ENCODE measurements at regions not wholly inside any gene's neighbourhood (a gene's known extent, or its start where the extent isn't known, plus 50 kb on each side); places are given as distances from the start of the nearest gene placed in this dataset.

- no CpG with 5 or more reads among the region's 3 CpGs for WGBS, 2 donors (ENCODE audit: extremely low coverage in 2 of 2, insufficient read length in 2 of 2, insufficient replicate concordance in 1 of 2)
These were observed 142.0 kb upstream of the SOX4 start for GRCh38 chr6:21451546-21452013.

GRCh38 chr6:21454262-21454661, 139.3 kb upstream of the SOX4 start:
- H2AFZ ChIP-seq (ENCODE audit: low read length): no peak overlapping the region

More at GRCh38 chr6:21451546-21452013, 142.0 kb upstream of the SOX4 start:
- Histone ChIP-seq H2BK12ac (ENCODE audit: low read length) (no peak overlapping the region), H3K18ac (ENCODE audit: low read length) (no peak overlapping the region), H2BK15ac (ENCODE audit: low read length) (no peak overlapping the region), H2AK5ac (ENCODE audit: low read depth, low read length) (no peak overlapping the region), H4K8ac (ENCODE audit: low read depth, low read length) (no peak overlapping the region), H3K4me1 (ENCODE audit: control insufficient read depth in 2 of 2, insufficient read depth in 1 of 2, low read depth in 1 of 2, low read length in 2 of 2) (peaks cover 0 to 4% of the 10 kb centered on the region in 2 donors), H2AFZ (ENCODE audit: low read length) (no peak overlapping the region), H3K14ac (ENCODE audit: low read length) (no peak overlapping the region), H4K91ac (ENCODE audit: low read depth, low read length, poor library complexity) (no peak overlapping the region), H3K36me3 (replicated peaks in 1 of 2; ENCODE audit: control insufficient read depth in 2 of 2, insufficient read depth in 2 of 2, low read length in 2 of 2) (no peaks in the 10 kb centered on the region), H3K4me3 (ENCODE audit: low read length in 2 of 2) (no peak overlapping the region), H3K4me2 (ENCODE audit: insufficient read depth, low read length, poor library complexity, severe bottlenecking) (no peak overlapping the region), H3K4ac (ENCODE audit: low read length) (no peak overlapping the region), H3K79me1 (ENCODE audit: low read depth, low read length) (no peaks in the 10 kb centered on the region), H3K27me3 (ENCODE audit: control insufficient read depth in 3 of 3, insufficient read depth in 3 of 3, low read depth in 1 of 3, low read length in 3 of 3) (no peaks in the 10 kb centered on the region), H2BK5ac (ENCODE audit: low read length) (no peak overlapping the region), H2BK120ac (ENCODE audit: low read depth, low read length) (no peak overlapping the region), H3K9me3 (replicated peaks in 1 of 2; ENCODE audit: control insufficient read depth in 2 of 2, insufficient read depth in 1 of 2, low read depth in 1 of 2, low read length in 2 of 2) (no peaks in the 10 kb centered on the region), H3K23ac (ENCODE audit: low read depth, low read length, poor library complexity) (no peak overlapping the region), H3K27ac (replicated peaks; ENCODE audit: low read length) (no peak overlapping the region), H3K9ac (ENCODE audit: low read depth, low read length, poor library complexity) (no peak overlapping the region)
- DNase-seq (ENCODE audit: low spot score): no peak

GRCh38 chr6:21455071-21455470, 138.5 kb upstream of the SOX4 start:
- Histone ChIP-seq H2BK15ac (ENCODE audit: low read length) (no peak overlapping the region), H3K27me3 (ENCODE audit: control insufficient read depth in 3 of 3, insufficient read depth in 3 of 3, low read depth in 1 of 3, low read length in 3 of 3) (no peaks in the 10 kb centered on the region), H4K8ac (ENCODE audit: low read depth, low read length) (no peak overlapping the region), H3K23ac (ENCODE audit: low read depth, low read length, poor library complexity) (no peak overlapping the region), H3K9me3 (replicated peaks in 1 of 2; ENCODE audit: control insufficient read depth in 2 of 2, insufficient read depth in 1 of 2, low read depth in 1 of 2, low read length in 2 of 2) (no peaks in the 10 kb centered on the region), H3K18ac (ENCODE audit: low read length) (no peak overlapping the region), H3K9ac (ENCODE audit: low read depth, low read length, poor library complexity) (no peak overlapping the region), H3K79me1 (ENCODE audit: low read depth, low read length) (no peaks in the 10 kb centered on the region), H4K91ac (ENCODE audit: low read depth, low read length, poor library complexity) (no peak overlapping the region), H3K4me2 (ENCODE audit: insufficient read depth, low read length, poor library complexity, severe bottlenecking) (no peak overlapping the region), H3K36me3 (replicated peaks in 1 of 2; ENCODE audit: control insufficient read depth in 2 of 2, insufficient read depth in 2 of 2, low read length in 2 of 2) (no peaks in the 10 kb centered on the region), H3K4ac (ENCODE audit: low read length) (no peak overlapping the region), H2BK12ac (ENCODE audit: low read length) (no peak overlapping the region), H3K4me3 (ENCODE audit: low read length in 2 of 2) (no peak overlapping the region), H3K4me1 (ENCODE audit: control insufficient read depth in 2 of 2, insufficient read depth in 1 of 2, low read depth in 1 of 2, low read length in 2 of 2) (peaks cover 0 to 1% of the 10 kb centered on the region in 2 donors), H3K27ac (replicated peaks; ENCODE audit: low read length) (no peak overlapping the region), H2BK5ac (ENCODE audit: low read length) (no peak overlapping the region), H2AK5ac (ENCODE audit: low read depth, low read length) (no peak overlapping the region), H3K14ac (ENCODE audit: low read length) (no peak overlapping the region), H2BK120ac (ENCODE audit: low read depth, low read length) (no peak overlapping the region), H2AFZ (ENCODE audit: low read length) (peak overlapping the region; percentile 15)
- no CpG with 5 or more reads among the region's 6 CpGs for WGBS, 2 donors (ENCODE audit: extremely low coverage in 2 of 2, insufficient read length in 2 of 2, insufficient replicate concordance in 1 of 2)
- DNase-seq (ENCODE audit: low spot score): no peak

More at GRCh38 chr6:21454262-21454661, 139.3 kb upstream of the SOX4 start:
- no CpG with 5 or more reads among the region's 2 CpGs for WGBS, 2 donors (ENCODE audit: extremely low coverage in 2 of 2, insufficient read length in 2 of 2, insufficient replicate concordance in 1 of 2)
- H3K4me2 ChIP-seq (ENCODE audit: insufficient read depth, low read length, poor library complexity, severe bottlenecking): no peak overlapping the region
- H3K23ac ChIP-seq (ENCODE audit: low read depth, low read length, poor library complexity): no peak overlapping the region
- no peaks in the 10 kb centered on the region for H3K27me3 ChIP-seq (ENCODE audit: control insufficient read depth in 3 of 3, insufficient read depth in 3 of 3, low read depth in 1 of 3, low read length in 3 of 3)
- H2BK120ac ChIP-seq (ENCODE audit: low read depth, low read length): no peak overlapping the region
- no peak overlapping the region for H4K8ac ChIP-seq (ENCODE audit: low read depth, low read length)
- no peak overlapping the region for H4K91ac ChIP-seq (ENCODE audit: low read depth, low read length, poor library complexity)
- H3K18ac ChIP-seq (ENCODE audit: low read length): no peak overlapping the region
- H3K4me1 ChIP-seq (ENCODE audit: control insufficient read depth in 2 of 2, insufficient read depth in 1 of 2, low read depth in 1 of 2, low read length in 2 of 2): peaks cover 0 to 2% of the 10 kb centered on the region in 2 donors
- H3K79me1 ChIP-seq (ENCODE audit: low read depth, low read length): no peaks in the 10 kb centered on the region
- no peak overlapping the region for H3K14ac ChIP-seq (ENCODE audit: low read length)
- H3K9ac ChIP-seq (ENCODE audit: low read depth, low read length, poor library complexity): no peak overlapping the region
- H3K9me3 ChIP-seq (replicated peaks in 1 of 2; ENCODE audit: control insufficient read depth in 2 of 2, insufficient read depth in 1 of 2, low read depth in 1 of 2, low read length in 2 of 2): no peaks in the 10 kb centered on the region
- H3K4me3 ChIP-seq (ENCODE audit: low read length in 2 of 2): no peak overlapping the region
- H2BK15ac ChIP-seq (ENCODE audit: low read length): no peak overlapping the region
- no peak overlapping the region for H2AK5ac ChIP-seq (ENCODE audit: low read depth, low read length)
- H3K36me3 ChIP-seq (replicated peaks in 1 of 2; ENCODE audit: control insufficient read depth in 2 of 2, insufficient read depth in 2 of 2, low read length in 2 of 2): no peaks in the 10 kb centered on the region
- no peak overlapping the region for H3K27ac ChIP-seq (replicated peaks; ENCODE audit: low read length)
- no peak overlapping the region for H2BK12ac ChIP-seq (ENCODE audit: low read length)
- no peak overlapping the region for H2BK5ac ChIP-seq (ENCODE audit: low read length)
- no peak for DNase-seq (ENCODE audit: low spot score)
- no peak overlapping the region for H3K4ac ChIP-seq (ENCODE audit: low read length)

GRCh38 chr6:21457647-21458046, 135.9 kb upstream of the SOX4 start:
- Histone ChIP-seq H3K4me3 (ENCODE audit: low read length in 2 of 2) (no peak overlapping the region), H3K23ac (ENCODE audit: low read depth, low read length, poor library complexity) (peak overlapping the region; percentile 36)

More at GRCh38 chr6:21457647-21458046, 135.9 kb upstream of the SOX4 start:
- Histone ChIP-seq H3K4ac (ENCODE audit: low read length) (no peak overlapping the region), H3K27me3 (ENCODE audit: control insufficient read depth in 3 of 3, insufficient read depth in 3 of 3, low read depth in 1 of 3, low read length in 3 of 3) (no peaks in the 10 kb centered on the region), H2BK12ac (ENCODE audit: low read length) (no peak overlapping the region), H3K14ac (ENCODE audit: low read length) (no peak overlapping the region), H3K4me2 (ENCODE audit: insufficient read depth, low read length, poor library complexity, severe bottlenecking) (no peak overlapping the region), H3K9ac (ENCODE audit: low read depth, low read length, poor library complexity) (no peak overlapping the region), H4K91ac (ENCODE audit: low read depth, low read length, poor library complexity) (no peak overlapping the region), H3K9me3 (replicated peaks in 1 of 2; ENCODE audit: control insufficient read depth in 2 of 2, insufficient read depth in 1 of 2, low read depth in 1 of 2, low read length in 2 of 2) (no peaks in the 10 kb centered on the region), H3K4me1 (ENCODE audit: control insufficient read depth in 2 of 2, insufficient read depth in 1 of 2, low read depth in 1 of 2, low read length in 2 of 2) (no peaks in the 10 kb centered on the region), H3K36me3 (replicated peaks in 1 of 2; ENCODE audit: control insufficient read depth in 2 of 2, insufficient read depth in 2 of 2, low read length in 2 of 2) (no peaks in the 10 kb centered on the region), H2AFZ (ENCODE audit: low read length) (no peak overlapping the region), H2AK5ac (ENCODE audit: low read depth, low read length) (no peak overlapping the region), H2BK120ac (ENCODE audit: low read depth, low read length) (no peak overlapping the region), H3K79me1 (ENCODE audit: low read depth, low read length) (no peaks in the 10 kb centered on the region), H2BK15ac (ENCODE audit: low read length) (no peak overlapping the region), H3K27ac (replicated peaks; ENCODE audit: low read length) (no peak overlapping the region), H3K18ac (ENCODE audit: low read length) (peak overlapping the region; percentile 58), H2BK5ac (ENCODE audit: low read length) (no peak overlapping the region), H4K8ac (ENCODE audit: low read depth, low read length) (no peak overlapping the region)
- no CpG with 5 or more reads among the region's 10 CpGs for WGBS, 2 donors (ENCODE audit: extremely low coverage in 2 of 2, insufficient read length in 2 of 2, insufficient replicate concordance in 1 of 2)
- DNase-seq (ENCODE audit: low spot score): no peak

All from neuronal stem cell (in vitro differentiated cells).